ENCODE measurements at regions not wholly inside any gene's neighbourhood (a gene's known extent, or its start where the extent isn't known, plus 50 kb on each side); places are given as distances from the start of the nearest gene placed in this dataset.

DNA sequence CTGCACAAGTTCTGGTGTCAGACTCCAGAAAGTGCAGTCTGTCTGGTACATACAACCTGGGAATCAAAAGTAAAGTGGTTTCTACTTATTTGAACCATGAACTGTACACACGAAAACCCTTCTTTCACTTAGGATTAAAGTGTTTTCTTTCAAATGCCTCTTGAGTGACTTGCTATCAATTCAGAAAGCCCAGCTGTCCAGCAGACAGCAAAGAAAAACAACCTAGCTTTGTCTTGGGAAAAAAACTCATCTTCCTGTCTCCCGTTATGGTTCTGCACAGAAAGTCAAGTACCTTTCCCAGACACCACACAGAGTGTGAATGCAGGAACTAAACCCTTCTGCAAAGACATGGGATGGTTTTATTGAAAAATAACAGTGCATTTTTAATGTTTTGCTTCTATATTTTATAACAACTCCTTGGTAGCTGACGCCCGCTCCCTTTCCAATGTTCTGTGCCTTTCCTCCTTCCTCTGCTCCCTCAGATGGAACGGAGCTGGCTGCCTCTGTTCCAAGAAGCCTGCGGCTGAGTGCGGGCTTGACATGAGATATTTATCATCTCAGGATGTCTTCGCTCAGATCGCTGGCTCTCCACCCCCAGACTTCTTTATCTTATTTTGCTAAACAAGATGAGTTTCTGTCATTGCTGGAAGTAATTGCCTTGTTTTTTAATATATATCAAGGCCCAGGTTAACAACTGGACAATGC is 322.3 kb upstream of the B3GAT1 start:
- ChIA-PET POLR2A (no interaction called here), CTCF (interaction anchor here (1.3 kb wide), 1 partner anchor 9 kb away, joined by 3 read pairs; no protein-coding TSS in a partner anchor)
- no peaks in the 10 kb centered on the region for H3K36me3 ChIP-seq (ENCODE audit: control insufficient read depth in 2 of 2, insufficient read depth in 1 of 2, low read length in 2 of 2)
- no peaks in the 10 kb centered on the region for H3K9me3 ChIP-seq (ENCODE audit: control insufficient read depth, insufficient read depth, low read depth, low read length)
- H3K4me3 ChIP-seq (ENCODE audit: low read depth, low read length) = no peak overlapping the region
- H3K4me1 ChIP-seq (ENCODE audit: control insufficient read depth, insufficient read depth, low read length) = no peaks in the 10 kb centered on the region
- TF ChIP-seq KLF7 (tag by site-specific recombination; IDR thresholded peaks at IDR 0.05; ENCODE audit: borderline replicate concordance) (no peak), ZNF223 (tag by site-specific recombination; IDR thresholded peaks at IDR 0.05) (no peak), ZNF473 (tag by site-specific recombination; IDR thresholded peaks at IDR 0.05) (no peak), ZNF416 (tag by site-specific recombination; IDR thresholded peaks at IDR 0.05) (no peak), ZNF558 (tag by site-specific recombination; IDR thresholded peaks at IDR 0.05) (no peak), ZSCAN23 (tag by site-specific recombination; IDR thresholded peaks at IDR 0.05) (no peak), ZBTB11 (tag by site-specific recombination; conservative IDR thresholded peaks at IDR 0.05; ENCODE audit: low read depth) (no peak), ZNF138 (tag by site-specific recombination; IDR thresholded peaks at IDR 0.05; ENCODE audit: borderline replicate concordance) (no peak), ZNF140 (tag by site-specific recombination; IDR thresholded peaks at IDR 0.05) (no peak), ZNF514 (tag by site-specific recombination; IDR thresholded peaks at IDR 0.05) (no peak), ZNF701 (tag by site-specific recombination; IDR thresholded peaks at IDR 0.05) (no peak), SALL2 (tag by site-specific recombination; IDR thresholded peaks at IDR 0.05; ENCODE audit: borderline replicate concordance) (no peak), EGR2 (tag by site-specific recombination; IDR thresholded peaks at IDR 0.05; ENCODE audit: low read depth) (no peak), ZNF658 (tag by site-specific recombination; IDR thresholded peaks at IDR 0.05) (no peak), ZNF626 (tag by site-specific recombination; IDR thresholded peaks at IDR 0.05) (no peak)
- TF ChIP-seq, protein P1, sequence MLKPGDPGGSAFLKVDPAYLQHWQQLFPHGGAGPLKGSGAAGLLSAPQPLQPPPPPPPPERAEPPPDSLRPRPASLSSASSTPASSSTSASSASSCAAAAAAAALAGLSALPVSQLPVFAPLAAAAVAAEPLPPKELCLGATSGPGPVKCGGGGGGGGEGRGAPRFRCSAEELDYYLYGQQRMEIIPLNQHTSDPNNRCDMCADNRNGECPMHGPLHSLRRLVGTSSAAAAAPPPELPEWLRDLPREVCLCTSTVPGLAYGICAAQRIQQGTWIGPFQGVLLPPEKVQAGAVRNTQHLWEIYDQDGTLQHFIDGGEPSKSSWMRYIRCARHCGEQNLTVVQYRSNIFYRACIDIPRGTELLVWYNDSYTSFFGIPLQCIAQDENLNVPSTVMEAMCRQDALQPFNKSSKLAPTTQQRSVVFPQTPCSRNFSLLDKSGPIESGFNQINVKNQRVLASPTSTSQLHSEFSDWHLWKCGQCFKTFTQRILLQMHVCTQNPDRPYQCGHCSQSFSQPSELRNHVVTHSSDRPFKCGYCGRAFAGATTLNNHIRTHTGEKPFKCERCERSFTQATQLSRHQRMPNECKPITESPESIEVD (tag by site-specific recombination; IDR thresholded peaks at IDR 0.05) = no peak
- TF ChIP-seq, protein P2, sequence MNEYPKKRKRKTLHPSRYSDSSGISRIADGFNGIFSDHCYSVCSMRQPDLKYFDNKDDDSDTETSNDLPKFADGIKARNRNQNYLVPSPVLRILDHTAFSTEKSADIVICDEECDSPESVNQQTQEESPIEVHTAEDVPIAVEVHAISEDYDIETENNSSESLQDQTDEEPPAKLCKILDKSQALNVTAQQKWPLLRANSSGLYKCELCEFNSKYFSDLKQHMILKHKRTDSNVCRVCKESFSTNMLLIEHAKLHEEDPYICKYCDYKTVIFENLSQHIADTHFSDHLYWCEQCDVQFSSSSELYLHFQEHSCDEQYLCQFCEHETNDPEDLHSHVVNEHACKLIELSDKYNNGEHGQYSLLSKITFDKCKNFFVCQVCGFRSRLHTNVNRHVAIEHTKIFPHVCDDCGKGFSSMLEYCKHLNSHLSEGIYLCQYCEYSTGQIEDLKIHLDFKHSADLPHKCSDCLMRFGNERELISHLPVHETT (tag by site-specific recombination; IDR thresholded peaks at IDR 0.05) = no peak
- H3K27ac ChIP-seq (ENCODE audit: extremely low read depth, low read depth, low read length) = no peak overlapping the region

DNA sequence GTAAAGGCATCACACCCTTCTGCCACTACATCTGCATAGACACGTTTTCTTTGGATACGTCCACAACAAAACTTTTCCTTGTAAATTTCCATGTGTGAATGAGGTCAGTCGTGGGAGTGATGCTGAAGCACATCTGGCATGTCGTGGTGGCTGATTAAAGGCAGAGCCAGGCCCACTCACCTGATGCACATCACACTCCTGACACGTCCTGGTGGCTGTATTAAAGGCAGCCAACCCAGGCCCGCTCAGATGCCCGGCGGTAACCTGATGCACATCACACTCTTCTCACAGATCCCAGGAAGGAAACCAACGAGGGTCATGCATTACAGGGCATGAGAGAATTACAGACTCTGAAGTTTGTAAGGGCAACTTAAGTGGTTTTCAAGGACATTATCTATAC is 321.6 kb upstream of the B3GAT1 start:
- H3K9me3 ChIP-seq (ENCODE audit: control insufficient read depth, insufficient read depth, low read depth, low read length) = no peaks in the 10 kb centered on the region
- TF ChIP-seq IKZF3 (tag by site-specific recombination; IDR thresholded peaks at IDR 0.05) (no peak), ZEB2 (tag by site-specific recombination; IDR thresholded peaks at IDR 0.05) (no peak)
- no peak overlapping the region for H3K4me3 ChIP-seq (ENCODE audit: low read depth, low read length)
- no peaks in the 10 kb centered on the region for H3K36me3 ChIP-seq (ENCODE audit: control insufficient read depth in 2 of 2, insufficient read depth in 1 of 2, low read length in 2 of 2)
- H3K27ac ChIP-seq (ENCODE audit: extremely low read depth, low read depth, low read length) = no peak overlapping the region
- ChIA-PET POLR2A (no interaction called here), CTCF (interaction anchor here (0.6 kb wide), 1 partner anchor 230 kb away, joined by 3 read pairs; no protein-coding TSS in a partner anchor)
- H3K4me1 ChIP-seq (ENCODE audit: control insufficient read depth, insufficient read depth, low read length) = no peaks in the 10 kb centered on the region

Measured in HEK293 (cell line).